ENCODE measurements at regions not wholly inside any gene's neighbourhood (a gene's known extent, or its start where the extent isn't known, plus 50 kb on each side); places are given as distances from the start of the nearest gene placed in this dataset.

GRCh38 chr13:54379461-54379860 is 1350.8 kb downstream of the OLFM4 start:
- intact Hi-C loops (cut with DNase I) = no loop called here
- no peak overlapping the region for H3K27ac ChIP-seq (replicated peaks in 1 of 4)
- no peaks in the 10 kb centered on the region for H3K27me3 ChIP-seq
- no peaks in the 10 kb centered on the region for H3K36me3 ChIP-seq
- DNase-seq (ENCODE audit: extremely low spot score) = no peak
- no peak for TF ChIP-seq CTCF (IDR thresholded peaks at IDR 0.05)
- TF ChIP-seq POLR2AphosphoS5 (IDR thresholded peaks at IDR 0.05) = no peak
- no peak for TF ChIP-seq POLR2A (IDR thresholded peaks at IDR 0.05; ENCODE audit: low read depth)
- no peak for TF ChIP-seq EP300 (IDR thresholded peaks at IDR 0.05)
- H3K4me3 ChIP-seq = no peak overlapping the region
- H3K4me1 ChIP-seq = no peaks in the 10 kb centered on the region
- WGBS = 82% methylated on average over 2 of the region's 2 CpGs
- no peaks in the 10 kb centered on the region for H3K9me3 ChIP-seq

- intact Hi-C loops (cut with DNase I) = no loop called here
- Histone ChIP-seq H3K27me3 (no peaks in the 10 kb centered on the region), H3K27ac (replicated peaks in 1 of 4) (no peak overlapping the region), H3K9me3 (no peaks in the 10 kb centered on the region), H3K4me3 (no peak overlapping the region), H3K36me3 (no peaks in the 10 kb centered on the region), H3K4me1 (no peaks in the 10 kb centered on the region)
- 57% methylated on average over 2 of the region's 2 CpGs for WGBS
- DNase-seq (ENCODE audit: extremely low spot score) = no peak
- TF ChIP-seq POLR2A (IDR thresholded peaks at IDR 0.05; ENCODE audit: low read depth) (no peak), POLR2AphosphoS5 (IDR thresholded peaks at IDR 0.05) (no peak), EP300 (IDR thresholded peaks at IDR 0.05) (no peak), CTCF (IDR thresholded peaks at IDR 0.05) (no peak)
Measured at GRCh38 chr13:54383604-54384003, 1355.0 kb downstream of the OLFM4 start.

DNA sequence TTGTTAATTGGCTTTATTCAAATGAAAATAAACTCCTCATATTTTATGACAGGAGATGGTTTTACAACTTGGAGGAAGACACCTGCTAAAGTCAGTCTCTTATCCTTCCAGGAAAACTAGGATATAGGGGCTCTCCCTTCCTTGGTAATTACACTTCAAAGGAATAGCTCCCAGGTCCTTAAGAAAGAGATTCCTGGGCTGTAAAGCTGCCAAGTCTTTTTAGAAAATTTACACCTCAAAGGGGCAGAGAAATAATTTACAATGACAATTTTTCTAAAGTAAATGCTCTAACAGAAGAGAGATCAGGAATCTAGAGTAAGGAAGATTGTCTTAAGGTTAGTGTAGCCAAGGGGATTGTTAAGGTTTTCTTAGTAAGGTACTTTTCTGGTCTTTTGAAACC is 1359.0 kb downstream of the OLFM4 start:
- intact Hi-C loops (cut with DNase I) = no loop called here
- Histone ChIP-seq H3K9me3 (no peaks in the 10 kb centered on the region), H3K4me1 (no peaks in the 10 kb centered on the region), H3K4me3 (no peak overlapping the region), H3K27me3 (no peaks in the 10 kb centered on the region), H3K36me3 (no peaks in the 10 kb centered on the region), H3K27ac (replicated peaks in 1 of 4) (no peak overlapping the region)
- DNase-seq (ENCODE audit: extremely low spot score) = no peak
- TF ChIP-seq POLR2AphosphoS5 (IDR thresholded peaks at IDR 0.05) (no peak), POLR2A (IDR thresholded peaks at IDR 0.05; ENCODE audit: low read depth) (no peak), CTCF (IDR thresholded peaks at IDR 0.05) (no peak), EP300 (IDR thresholded peaks at IDR 0.05) (no peak)

GRCh38 chr13:54390841-54391240 is 1362.2 kb downstream of the OLFM4 start:
- TF ChIP-seq CTCF (IDR thresholded peaks at IDR 0.05) = no peak
- TF ChIP-seq POLR2A (IDR thresholded peaks at IDR 0.05; ENCODE audit: low read depth) = no peak
- no peak for TF ChIP-seq EP300 (IDR thresholded peaks at IDR 0.05)
- WGBS = 100% methylated on average over 2 of the region's 2 CpGs

GRCh38 chr13:54394085-54394700 is 1365.6 kb downstream of the OLFM4 start:
- TF ChIP-seq POLR2A (IDR thresholded peaks at IDR 0.05; ENCODE audit: low read depth) (no peak), POLR2AphosphoS5 (IDR thresholded peaks at IDR 0.05) (no peak), CTCF (IDR thresholded peaks at IDR 0.05) (no peak), EP300 (IDR thresholded peaks at IDR 0.05) (no peak)
- intact Hi-C loops (cut with DNase I) = no loop called here
- no peak for DNase-seq (ENCODE audit: extremely low spot score)
- H3K27me3 ChIP-seq = no peaks in the 10 kb centered on the region
- 79% methylated on average over 7 of the region's 7 CpGs for WGBS
- H3K27ac ChIP-seq (replicated peaks in 1 of 4) = no peak overlapping the region
- H3K36me3 ChIP-seq = no peaks in the 10 kb centered on the region
- H3K9me3 ChIP-seq = no peaks in the 10 kb centered on the region
- H3K4me1 ChIP-seq = no peaks in the 10 kb centered on the region
- no peak overlapping the region for H3K4me3 ChIP-seq

More at GRCh38 chr13:54390841-54391240, 1362.2 kb downstream of the OLFM4 start:
- intact Hi-C loops (cut with DNase I) = no loop called here
- no peak overlapping the region for H3K27ac ChIP-seq (replicated peaks in 1 of 4)
- no peaks in the 10 kb centered on the region for H3K27me3 ChIP-seq
- no peaks in the 10 kb centered on the region for H3K4me1 ChIP-seq
- no peak for DNase-seq (ENCODE audit: extremely low spot score)
- no peak overlapping the region for H3K4me3 ChIP-seq
- H3K36me3 ChIP-seq = no peaks in the 10 kb centered on the region
- no peaks in the 10 kb centered on the region for H3K9me3 ChIP-seq

All from esophagus muscularis mucosa (tissue), 4 donors.